Inflammatory macrophage treated with lipopolysaccharide for 1 hour (primary cell): ENCODE measurements at regions not wholly inside any gene's neighbourhood (a gene's known extent, or its start where the extent isn't known, plus 50 kb on each side); places are given as distances from the start of the nearest gene placed in this dataset.

Experiments used
- DNase-seq, 2 donors: peaks; one replicate each; pipeline ENCODE4 v3.0.0-alpha.2; 2020 to 2022

- no peak for DNase-seq
These were observed 56.2 kb upstream of the PJA1 start for GRCh38 chrX:69221239-69222102.

GRCh38 chrX:69218407-69218997, 53.2 kb upstream of the PJA1 start:
- DNase-seq = no peak

GRCh38 chrX:69216911-69217310, 51.7 kb upstream of the PJA1 start:
- DNase-seq = no peak

GRCh38 chrX:69216446-69216845, 51.2 kb upstream of the PJA1 start:
- DNase-seq = no peak

- no peak for DNase-seq
These were observed 50.1 kb upstream of the PJA1 start for GRCh38 chrX:69215161-69215875.
